GM23338 (cell line): ENCODE measurements at regions not wholly inside any gene's neighbourhood (a gene's known extent, or its start where the extent isn't known, plus 50 kb on each side); places are given as distances from the start of the nearest gene placed in this dataset.

Experiments used
- CREB1 ChIP-seq: fragments of 250-450 bp; sonication (Bioruptor Pico); IDR thresholded peaks from 2 replicates; pipeline ENCODE4 v1.5.0; 2020; ENCODE audit warnings: low read depth, mild to moderate bottlenecking, moderate library complexity
- EZH2 ChIP-seq: fragments of 200-600 bp; sonication (generic); IDR thresholded peaks from one replicate; pipeline ENCODE4 v1.8.0; 2017; ENCODE audit warnings: antibody characterized with exemption, mild to moderate bottlenecking, low read depth; ENCODE audit not compliant: unreplicated experiment
- EZH2phosphoT487 ChIP-seq: fragments of 200-600 bp; sonication (generic); IDR thresholded peaks from one replicate; pipeline ENCODE4 v1.8.1; 2018; ENCODE audit warnings: antibody characterized with exemption; ENCODE audit not compliant: unreplicated experiment
- JUNB ChIP-seq: IDR thresholded peaks from one replicate; pipeline ENCODE4 v1.6.1; 2016; ENCODE audit warnings: antibody characterized with exemption; ENCODE audit not compliant: unreplicated experiment
- POLR2AphosphoS5 ChIP-seq: IDR thresholded peaks from 2 replicates; pipeline ENCODE4 v1.6.1; 2016; ENCODE audit warnings: antibody characterized with exemption, low read depth
- ZNF114 ChIP-seq: fragments of 250-450 bp; sonication (Bioruptor Pico); IDR thresholded peaks from 2 replicates; pipeline ENCODE4 v1.5.0; 2020; ENCODE audit warnings: mild to moderate bottlenecking, moderate library complexity
- ZNF331 ChIP-seq: fragments of 250-450 bp; sonication (Bioruptor Pico); IDR thresholded peaks from 2 replicates; pipeline ENCODE4 v1.5.0; 2020; ENCODE audit warnings: low read depth, mild to moderate bottlenecking, moderate library complexity
- TF ChIP-seq, protein P1 (sequence below), 2 experiments: fragments of 200-600 bp in 1 of 2; sonication (generic) in 1 of 2; conservative IDR thresholded peaks; 2 replicates each; pipeline versions ENCODE4 v1.5.1 to v1.6.1; 2016 to 2017; ENCODE audit warnings: antibody characterized with exemption in 2 of 2, low read depth in 2 of 2, mild to moderate bottlenecking in 2 of 2, moderate library complexity in 1 of 2
- TF ChIP-seq, protein P2 (sequence below): IDR thresholded peaks from 2 replicates; pipeline ENCODE4 v1.6.1; 2016; ENCODE audit warnings: antibody characterized with exemption

DNA sequence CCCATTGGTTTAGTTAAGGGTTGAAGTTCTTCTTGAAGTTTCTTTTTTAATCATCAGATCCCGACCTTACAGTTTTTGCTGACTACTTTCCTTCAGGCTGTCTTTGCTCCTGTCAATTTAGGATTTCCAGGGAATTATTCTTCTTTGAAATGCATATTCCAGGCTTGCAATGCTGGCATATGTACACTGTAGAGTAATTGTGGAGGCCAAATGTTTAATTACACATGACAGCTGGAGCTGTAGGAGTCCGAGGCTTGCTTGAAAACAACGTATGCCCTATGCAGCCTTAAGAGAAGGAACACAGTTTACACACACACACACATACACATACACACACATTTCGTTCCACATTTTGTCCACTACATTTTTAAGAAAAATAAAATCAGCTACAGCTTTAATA, 602.3 kb downstream of the TMEM182 start:
- no peak for TF ChIP-seq EZH2
- TF ChIP-seq, protein P1, sequence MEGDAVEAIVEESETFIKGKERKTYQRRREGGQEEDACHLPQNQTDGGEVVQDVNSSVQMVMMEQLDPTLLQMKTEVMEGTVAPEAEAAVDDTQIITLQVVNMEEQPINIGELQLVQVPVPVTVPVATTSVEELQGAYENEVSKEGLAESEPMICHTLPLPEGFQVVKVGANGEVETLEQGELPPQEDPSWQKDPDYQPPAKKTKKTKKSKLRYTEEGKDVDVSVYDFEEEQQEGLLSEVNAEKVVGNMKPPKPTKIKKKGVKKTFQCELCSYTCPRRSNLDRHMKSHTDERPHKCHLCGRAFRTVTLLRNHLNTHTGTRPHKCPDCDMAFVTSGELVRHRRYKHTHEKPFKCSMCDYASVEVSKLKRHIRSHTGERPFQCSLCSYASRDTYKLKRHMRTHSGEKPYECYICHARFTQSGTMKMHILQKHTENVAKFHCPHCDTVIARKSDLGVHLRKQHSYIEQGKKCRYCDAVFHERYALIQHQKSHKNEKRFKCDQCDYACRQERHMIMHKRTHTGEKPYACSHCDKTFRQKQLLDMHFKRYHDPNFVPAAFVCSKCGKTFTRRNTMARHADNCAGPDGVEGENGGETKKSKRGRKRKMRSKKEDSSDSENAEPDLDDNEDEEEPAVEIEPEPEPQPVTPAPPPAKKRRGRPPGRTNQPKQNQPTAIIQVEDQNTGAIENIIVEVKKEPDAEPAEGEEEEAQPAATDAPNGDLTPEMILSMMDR (conservative IDR thresholded peaks at IDR 0.05; ENCODE audit: low read depth in 2 of 2) = no peak
- no peak for TF ChIP-seq POLR2AphosphoS5
- TF ChIP-seq EZH2phosphoT487 = no peak
- TF ChIP-seq, protein P2, sequence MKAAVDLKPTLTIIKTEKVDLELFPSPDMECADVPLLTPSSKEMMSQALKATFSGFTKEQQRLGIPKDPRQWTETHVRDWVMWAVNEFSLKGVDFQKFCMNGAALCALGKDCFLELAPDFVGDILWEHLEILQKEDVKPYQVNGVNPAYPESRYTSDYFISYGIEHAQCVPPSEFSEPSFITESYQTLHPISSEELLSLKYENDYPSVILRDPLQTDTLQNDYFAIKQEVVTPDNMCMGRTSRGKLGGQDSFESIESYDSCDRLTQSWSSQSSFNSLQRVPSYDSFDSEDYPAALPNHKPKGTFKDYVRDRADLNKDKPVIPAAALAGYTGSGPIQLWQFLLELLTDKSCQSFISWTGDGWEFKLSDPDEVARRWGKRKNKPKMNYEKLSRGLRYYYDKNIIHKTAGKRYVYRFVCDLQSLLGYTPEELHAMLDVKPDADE = no peak
- TF ChIP-seq CREB1 (CRISPR knock-in tag) = no peak
- no peak for TF ChIP-seq ZNF331 (CRISPR knock-in tag)
- no peak for TF ChIP-seq ZNF114
- no peak for TF ChIP-seq JUNB
